HepG2 (cell line): ENCODE measurements at regions not wholly inside any gene's neighbourhood (a gene's known extent, or its start where the extent isn't known, plus 50 kb on each side); places are given as distances from the start of the nearest gene placed in this dataset.

Experiments
- ATAC-seq: fragments of 200-7000 bp; cut with Tn5 transposase; 3 replicates; pipeline ENCODE4 v1.9.1; 2020; ENCODE audit warnings: mild to moderate bottlenecking, moderate library complexity
- BruUV-seq: library from RNA; stranded (reverse); fragments of 400-500 nt; replicated peaks from 2 replicates; lab custom pipeline; 2021; lab: Mats Ljungman, UMichigan
- CTCF ChIA-PET: fragments of 300-600 bp; formaldehyde crosslinking; extraction: SDS; loops from one replicate; lab custom pipeline; 2021; ENCODE audit warnings: low total read pairs, inconsistent platforms, low intra/inter-chr PET ratio; lab: Yijun Ruan, JAX
- POLR2A ChIA-PET: fragments of 350-600 bp; sonication (Branson Sonifier 250); formaldehyde crosslinking; loops from one replicate; lab custom pipeline; 2020; ENCODE audit warnings: antibody characterized with exemption, inconsistent platforms; lab: Yijun Ruan, JAX
- DNase-seq: peaks from one replicate; pipeline ENCODE4 v3.0.0-alpha.2; 2015; ENCODE audit warnings: low spot score
- FAIRE-seq: peaks from 3 replicates; lab custom pipeline; 2011; peaks lifted over from hg19 to GRCh38; lab: Jason Lieb, UNC
- H2AFZ ChIP-seq: one replicate; pipeline ENCODE4 v1.6.1; 2011; ENCODE audit warnings: low read length, inconsistent platforms
- H3K27ac ChIP-seq: fragments of 300-600 bp; 3 replicates; pipeline ENCODE4 v1.8.0; 2011; ENCODE audit warnings: mixed run types, mild to moderate bottlenecking, mixed read lengths, low read length, inconsistent platforms; ENCODE audit not compliant: insufficient read depth; ENCODE audit errors: extremely low read length
- H3K27me3 ChIP-seq, 2 experiments: fragments of 200-600 bp in 1 of 2; 2 replicates in 1 of 2; 3 replicates in 1 of 2; pipeline versions ENCODE4 v1.6.0 to v1.8.0; 2011; ENCODE audit warnings: low read length in 2 of 2, mild to moderate bottlenecking in 2 of 2, moderate library complexity in 2 of 2, inconsistent platforms in 1 of 2; ENCODE audit not compliant: insufficient read depth in 2 of 2, control insufficient read depth in 1 of 2
- H3K36me3 ChIP-seq, 2 experiments: fragments of 200-600 bp in 1 of 2; replicated peaks in 1 of 2; 2 replicates in 1 of 2; 3 replicates in 1 of 2; pipeline versions ENCODE4 v1.5.1 to v1.8.0; 2011; ENCODE audit warnings: low read length in 2 of 2, inconsistent platforms in 1 of 2; ENCODE audit not compliant: insufficient read depth in 2 of 2, control insufficient read depth in 1 of 2
- H3K4me1 ChIP-seq: 2 replicates; pipeline ENCODE4 v1.5.1; 2012; ENCODE audit warnings: low read length, inconsistent platforms; ENCODE audit not compliant: insufficient read depth
- H3K4me2 ChIP-seq: 2 replicates; pipeline ENCODE4 v1.6.0; 2011; ENCODE audit warnings: low read depth, low read length, inconsistent platforms
- H3K4me3 ChIP-seq, 3 experiments: fragments of 200-600 bp in 1 of 3; sonication (generic), shearing (Covaris generic) in 1 of 3; replicated peaks in 1 of 3; 2 replicates each; pipeline ENCODE4 v1.5.1; 2011 to 2016; ENCODE audit warnings: low read length in 3 of 3, inconsistent platforms in 2 of 3, low read depth in 2 of 3, mild to moderate bottlenecking in 2 of 3, control low read depth in 1 of 3, mixed read lengths in 1 of 3; ENCODE audit not compliant: insufficient read depth in 1 of 3
- H3K79me2 ChIP-seq: one replicate; pipeline ENCODE4 v1.6.1; 2011; ENCODE audit warnings: low read length, inconsistent platforms; ENCODE audit not compliant: insufficient read depth
- H3K9ac ChIP-seq: 2 replicates; pipeline ENCODE4 v1.6.0; 2011; ENCODE audit warnings: mild to moderate bottlenecking, low read depth, low read length, inconsistent platforms; ENCODE audit not compliant: insufficient read depth
- H3K9me3 ChIP-seq: 2 replicates; pipeline ENCODE4 v1.5.1; 2012; ENCODE audit warnings: mild to moderate bottlenecking, low read length
- H4K20me1 ChIP-seq: 2 replicates; pipeline ENCODE4 v1.6.0; 2011; ENCODE audit warnings: inconsistent platforms, mild to moderate bottlenecking, low read length, moderate library complexity; ENCODE audit not compliant: insufficient read depth
- GATA4 ChIP-seq: sonication (generic); IDR thresholded peaks from 2 replicates; pipeline ENCODE4 v1.6.1; 2016; ENCODE audit warnings: antibody characterized with exemption, low read depth, borderline replicate concordance
- HDAC2 ChIP-seq: sonication (generic); formaldehyde crosslinking; IDR thresholded peaks from 2 replicates; pipeline ENCODE4 v1.4.0; 2020; ENCODE audit warnings: missing genetic modification reagents
- IKZF5 ChIP-seq: IDR thresholded peaks from 2 replicates; pipeline ENCODE4 v1.6.1; 2018; ENCODE audit warnings: missing genetic modification reagents, mild to moderate bottlenecking, missing compliant biosample characterization
- ISL2 ChIP-seq: sonication (generic); formaldehyde crosslinking; IDR thresholded peaks from 2 replicates; pipeline ENCODE4 v1.5.0; 2020; ENCODE audit warnings: missing genetic modification reagents
- KDM6A ChIP-seq: IDR thresholded peaks from 2 replicates; pipeline ENCODE4 v1.6.1; 2016; ENCODE audit warnings: low read depth
- KLF16 ChIP-seq, 2 experiments: sonication (generic) in 1 of 2; formaldehyde crosslinking in 1 of 2; IDR thresholded peaks; 2 replicates each; pipeline versions ENCODE4 v1.6.1 to v1.8.0; 2016 to 2023; ENCODE audit warnings: missing genetic modification reagents in 2 of 2, missing compliant biosample characterization in 1 of 2
- MTF1 ChIP-seq: sonication (generic); formaldehyde crosslinking; IDR thresholded peaks from 2 replicates; pipeline ENCODE4 v1.5.0; 2020; ENCODE audit warnings: missing genetic modification reagents
- NR0B2 ChIP-seq: sonication (generic); formaldehyde crosslinking; IDR thresholded peaks from 2 replicates; pipeline ENCODE4 v1.4.0; 2020; ENCODE audit warnings: mild to moderate bottlenecking, missing genetic modification reagents
- PHB2 ChIP-seq: fragments of 450-650 bp; IDR thresholded peaks from 2 replicates; pipeline ENCODE4 v1.6.1; 2018; ENCODE audit not compliant: partially characterized antibody
- SP2 ChIP-seq: sonication (generic); formaldehyde crosslinking; IDR thresholded peaks from 2 replicates; pipeline ENCODE4 v1.5.1; 2020; ENCODE audit warnings: mild to moderate bottlenecking, missing genetic modification reagents
- TCF7L2 ChIP-seq: IDR thresholded peaks from 2 replicates; pipeline ENCODE4 v1.6.1; 2011; ENCODE audit warnings: mild to moderate bottlenecking, low read depth, low read length, moderate library complexity
- WIZ ChIP-seq: sonication (generic); formaldehyde crosslinking; IDR thresholded peaks from 2 replicates; pipeline ENCODE4 v1.5.1; 2020; ENCODE audit warnings: mild to moderate bottlenecking, missing genetic modification reagents
- ZMYM2 ChIP-seq: sonication (generic); formaldehyde crosslinking; IDR thresholded peaks from 2 replicates; pipeline ENCODE4 v1.8.0; 2022; ENCODE audit warnings: mild to moderate bottlenecking, missing genetic modification reagents
- ZNF281 ChIP-seq: sonication (generic); formaldehyde crosslinking; IDR thresholded peaks from 2 replicates; pipeline ENCODE4 v1.4.0; 2020; ENCODE audit warnings: missing genetic modification reagents, borderline replicate concordance
- ZNF333 ChIP-seq: sonication (generic); formaldehyde crosslinking; IDR thresholded peaks from 2 replicates; pipeline ENCODE4 v1.4.0; 2020; ENCODE audit warnings: mild to moderate bottlenecking, missing genetic modification reagents, borderline replicate concordance
- ZNF569 ChIP-seq: sonication (generic); formaldehyde crosslinking; IDR thresholded peaks from 2 replicates; pipeline ENCODE4 v1.5.0; 2020; ENCODE audit warnings: mild to moderate bottlenecking, missing genetic modification reagents, moderate library complexity, borderline replicate concordance
- ZNF713 ChIP-seq: sonication (generic); formaldehyde crosslinking; IDR thresholded peaks from 2 replicates; pipeline ENCODE4 v1.4.0; 2020; ENCODE audit warnings: mild to moderate bottlenecking, missing genetic modification reagents
- ZNF720 ChIP-seq: sonication (generic); formaldehyde crosslinking; IDR thresholded peaks from 2 replicates; pipeline ENCODE4 v1.4.0; 2020; ENCODE audit warnings: missing genetic modification reagents
- WGBS: methylation state at CpG from one replicate; pipeline ENCODE4 v1.1.6; 2017; ENCODE audit warnings: low lambda C conversion rate; 5-methylcytosine and 5-hydroxymethylcytosine counted together
- in situ Hi-C: cut with HindIII; loops from 2 replicates; pipeline ENCODE4 v1.10.0; 2017; ENCODE audit warnings: low pct_unique_long_range_greater_than_20kb; ENCODE audit not compliant: extremely low pct_ligation_motif_present
- intact Hi-C: fragments of 100-400 bp; cut with micrococcal nuclease; formaldehyde crosslinking; loops from one replicate; pipeline ENCODE4 v1.10.0; 2022; ENCODE audit not compliant: unreplicated experiment

GRCh38 chr4:123786163-123786915, 389.7 kb downstream of the SPRY1 start:
- H3K79me2 ChIP-seq = no peaks in the 10 kb centered on the region
- intact Hi-C loops (no loop called here), in situ Hi-C loops (no loop called here)
- ATAC-seq (no peak), DNase-seq (no peak), FAIRE-seq (no peak)
- H3K27me3 ChIP-seq = no peaks in the 10 kb centered on the region; a peak in 1 of 5 replicates
- no peak overlapping the region for H3K4me3 ChIP-seq
- H3K4me1 ChIP-seq = no peaks in the 10 kb centered on the region
- H3K9me3 ChIP-seq = no peaks in the 10 kb centered on the region
- no peaks in the 10 kb centered on the region for H3K36me3 ChIP-seq
- ChIA-PET POLR2A (no interaction called here), CTCF (no interaction called here)
- no peak overlapping the region for H3K4me2 ChIP-seq
- 67% methylated on average over 6 of the region's 6 CpGs for WGBS
- TF ChIP-seq IKZF5 (CRISPR knock-in tag) (no peak), KDM6A (no peak), ZNF333 (no peak), ZNF720 (no peak), PHB2 (no peak), TCF7L2 (no peak), ZNF569 (CRISPR knock-in tag) (no peak), GATA4 (no peak), HDAC2 (CRISPR knock-in tag) (no peak), ISL2 (CRISPR knock-in tag) (no peak), ZNF281 (CRISPR knock-in tag) (no peak), KLF16 (CRISPR knock-in tag; IDR thresholded peaks at IDR 0.05) (no peak), SP2 (CRISPR knock-in tag) (no peak), MTF1 (CRISPR knock-in tag) (no peak), WIZ (CRISPR knock-in tag) (no peak), ZNF713 (no peak), ZMYM2 (CRISPR knock-in tag) (no peak), NR0B2 (CRISPR knock-in tag) (no peak)
- H3K27ac ChIP-seq = no peak overlapping the region
- H4K20me1 ChIP-seq = no peaks in the 10 kb centered on the region
- no peak overlapping the region for H2AFZ ChIP-seq
- no TSS peak for BruUV-seq
- no peak overlapping the region for H3K9ac ChIP-seq
